Gastrocnemius medialis (tissue), 4 donors: ENCODE measurements at regions not wholly inside any gene's neighbourhood (a gene's known extent, or its start where the extent isn't known, plus 50 kb on each side); places are given as distances from the start of the nearest gene placed in this dataset.

ENCODE experiments used
- POLR2A ChIP-seq, 2 donors: fragments of 450-650 bp; IDR thresholded peaks; one replicate each; pipeline ENCODE4 v1.6.1; 2017; ENCODE audit warnings: antibody characterized with exemption in 2 of 2, mild to moderate bottlenecking in 2 of 2, moderate library complexity in 2 of 2
- TF ChIP-seq, protein P1 (sequence below), 5 experiments: fragments of 450-650 bp in 3 of 5; fragments of 200-600 bp in 2 of 5; sonication (generic) in 2 of 5; IDR thresholded peaks in 4 of 5; conservative IDR thresholded peaks in 1 of 5; 1 replicate in 4 of 5; 2 replicates in 1 of 5; pipeline ENCODE4 v1.5.1; 2016 to 2019; ENCODE audit warnings: antibody characterized with exemption in 5 of 5, mild to moderate bottlenecking in 3 of 5, moderate library complexity in 3 of 5

DNA sequence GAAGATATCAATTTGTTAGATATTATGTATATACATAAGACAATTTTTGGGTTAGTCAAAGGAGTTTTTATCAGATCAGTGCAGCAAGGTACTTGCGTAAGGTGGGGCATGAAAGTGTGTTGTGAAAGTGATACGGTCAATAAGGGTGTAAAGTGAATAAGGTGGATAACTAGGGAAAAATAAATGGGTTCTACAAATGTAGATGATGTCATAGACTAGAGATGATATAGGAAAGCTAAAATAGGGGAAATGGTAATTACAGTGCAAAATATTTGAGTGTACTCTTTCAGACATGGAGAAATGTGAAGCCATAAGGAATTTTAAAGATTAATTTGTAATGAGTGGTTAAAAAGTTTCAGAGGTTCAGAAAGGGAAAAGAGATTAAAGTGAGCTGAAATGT, 180.6 kb upstream of the KHDRBS2 start:
- TF ChIP-seq, protein P1, sequence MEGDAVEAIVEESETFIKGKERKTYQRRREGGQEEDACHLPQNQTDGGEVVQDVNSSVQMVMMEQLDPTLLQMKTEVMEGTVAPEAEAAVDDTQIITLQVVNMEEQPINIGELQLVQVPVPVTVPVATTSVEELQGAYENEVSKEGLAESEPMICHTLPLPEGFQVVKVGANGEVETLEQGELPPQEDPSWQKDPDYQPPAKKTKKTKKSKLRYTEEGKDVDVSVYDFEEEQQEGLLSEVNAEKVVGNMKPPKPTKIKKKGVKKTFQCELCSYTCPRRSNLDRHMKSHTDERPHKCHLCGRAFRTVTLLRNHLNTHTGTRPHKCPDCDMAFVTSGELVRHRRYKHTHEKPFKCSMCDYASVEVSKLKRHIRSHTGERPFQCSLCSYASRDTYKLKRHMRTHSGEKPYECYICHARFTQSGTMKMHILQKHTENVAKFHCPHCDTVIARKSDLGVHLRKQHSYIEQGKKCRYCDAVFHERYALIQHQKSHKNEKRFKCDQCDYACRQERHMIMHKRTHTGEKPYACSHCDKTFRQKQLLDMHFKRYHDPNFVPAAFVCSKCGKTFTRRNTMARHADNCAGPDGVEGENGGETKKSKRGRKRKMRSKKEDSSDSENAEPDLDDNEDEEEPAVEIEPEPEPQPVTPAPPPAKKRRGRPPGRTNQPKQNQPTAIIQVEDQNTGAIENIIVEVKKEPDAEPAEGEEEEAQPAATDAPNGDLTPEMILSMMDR (IDR thresholded peaks at IDR 0.05 in 4 of 5, conservative IDR thresholded peaks at IDR 0.05 in 1 of 5): no peak
- TF ChIP-seq POLR2A (IDR thresholded peaks at IDR 0.05): no peak
